ENCODE measurements at regions not wholly inside any gene's neighbourhood (a gene's known extent, or its start where the extent isn't known, plus 50 kb on each side); places are given as distances from the start of the nearest gene placed in this dataset.

- TF ChIP-seq CTCF (conservative IDR thresholded peaks at IDR 0.05; ENCODE audit: low read length) (no peak), EZH2phosphoT487 (IDR thresholded peaks at IDR 0.05; ENCODE audit: borderline replicate concordance, low read depth, low read length) (no peak)
These were observed 162.8 kb downstream of the CYP26A1 start for GRCh38 chr10:93236393-93237040.

Measured in OCI-LY7 (cell line).